Hippocampal formation (tissue), 2 donors: ENCODE measurements at regions not wholly inside any gene's neighbourhood (a gene's known extent, or its start where the extent isn't known, plus 50 kb on each side); places are given as distances from the start of the nearest gene placed in this dataset.
"Not testable (repeated sequence)": the region's sequence is repeated elsewhere in the genome, so short reads cannot be mapped to it uniquely, and the experiment has no call there.

ENCODE experiments used
- DNase-seq, 2 donors: peaks; one replicate each; lab custom pipeline; 2025; lab: John Stamatoyannopoulos, UW

DNA sequence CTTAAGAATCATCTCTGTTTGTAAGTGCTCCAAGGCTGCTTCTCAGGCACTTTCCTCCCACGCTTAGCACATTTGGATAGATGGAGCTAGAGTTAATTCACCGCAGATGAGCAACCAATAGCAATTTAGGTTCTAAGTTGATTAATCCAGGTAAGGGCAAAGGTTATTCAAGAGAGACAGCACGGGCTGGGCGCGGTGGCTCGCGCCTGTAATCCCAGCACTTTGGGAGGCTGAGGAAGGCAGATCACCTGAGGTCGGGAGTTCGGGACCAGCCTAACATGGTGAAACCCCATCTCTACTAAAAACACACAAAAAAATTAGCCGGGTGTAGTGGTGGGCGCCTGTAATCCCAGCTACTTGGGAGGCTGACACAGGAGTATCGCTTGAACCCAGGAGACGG, 54.5 kb upstream of the UNC13C start:
- DNase-seq, result not testable (repeated sequence)

DNA sequence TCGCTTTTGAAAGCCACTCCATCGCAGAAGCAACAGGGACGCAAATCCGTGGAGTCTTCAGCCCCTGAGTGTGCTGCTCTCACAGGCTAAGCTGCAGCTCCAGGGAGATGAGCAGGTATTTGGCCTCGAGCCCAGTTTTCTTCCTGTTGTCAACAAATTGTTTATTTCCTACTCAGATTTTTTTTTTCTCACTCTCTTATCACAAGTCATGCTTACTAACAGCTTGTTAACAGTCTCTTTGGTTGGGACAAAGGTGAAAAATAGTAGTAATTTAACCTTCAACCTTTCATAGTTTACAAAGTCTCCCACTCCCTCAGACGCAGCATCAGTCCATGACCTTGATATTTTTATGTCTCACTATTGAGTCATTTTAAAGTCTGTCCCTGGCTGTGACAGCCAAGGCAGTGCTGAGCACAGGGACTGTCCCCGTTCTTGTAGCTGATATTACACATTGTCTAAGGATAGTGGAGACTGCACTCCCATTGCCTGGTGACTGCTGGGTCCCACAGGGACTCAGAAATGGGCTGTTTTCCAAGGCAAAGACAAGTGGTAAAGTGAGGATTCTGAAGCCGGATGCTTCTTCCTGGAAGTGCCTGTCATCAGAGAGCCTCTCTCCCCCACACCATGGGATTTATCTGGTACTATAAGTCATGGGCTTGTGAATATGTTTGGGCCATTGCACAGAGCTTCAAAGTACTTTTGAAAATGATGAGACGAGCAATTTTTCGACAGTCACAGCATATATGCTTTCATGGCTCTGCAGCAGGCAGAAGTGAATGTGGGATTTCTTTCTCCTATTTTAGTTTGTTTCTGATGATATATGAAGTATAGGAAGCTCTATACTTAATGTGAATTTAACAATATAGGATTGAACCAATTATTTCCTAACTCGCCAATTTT, 59.8 kb upstream of the UNC13C start:
- no peak for DNase-seq

DNA sequence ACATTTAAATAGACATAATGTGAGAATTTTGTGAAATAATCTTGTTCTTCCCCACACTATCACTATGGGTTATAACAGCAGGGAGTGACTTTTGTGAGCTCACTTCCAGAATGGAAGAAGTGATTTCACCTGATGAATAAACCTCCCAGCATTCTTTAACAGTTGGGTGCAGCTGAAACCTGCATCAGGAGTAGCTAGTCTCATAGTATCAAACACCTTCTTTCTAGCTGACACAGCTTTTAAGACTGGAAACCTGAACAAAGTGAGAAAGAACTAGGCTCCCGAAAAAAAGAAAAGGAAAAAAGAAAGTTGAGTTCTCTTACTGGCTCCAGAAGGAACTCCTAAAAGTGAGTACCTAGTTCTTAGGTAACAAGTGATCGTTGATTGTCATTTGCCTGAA, 61.1 kb upstream of the UNC13C start:
- DNase-seq, result no peak

DNA sequence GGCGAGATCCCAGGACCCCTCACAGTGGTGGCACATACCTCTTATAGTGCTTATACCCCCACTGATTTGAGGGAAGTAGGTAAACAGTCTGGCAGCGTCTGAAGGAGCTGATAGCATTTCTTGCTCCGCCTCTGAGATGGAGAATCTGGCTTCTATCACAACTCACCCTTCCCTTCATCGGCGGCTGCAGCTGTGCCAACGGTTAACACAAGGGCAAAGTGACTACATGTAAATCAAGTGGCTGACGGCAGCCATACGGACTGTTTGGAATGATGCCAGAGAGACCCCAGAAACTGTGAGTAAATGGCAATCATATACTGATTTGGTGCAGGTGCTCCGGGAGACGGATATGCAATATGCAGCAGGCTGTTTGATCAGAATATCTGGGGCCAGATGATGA, 66.8 kb upstream of the UNC13C start:
- no peak for DNase-seq

DNA sequence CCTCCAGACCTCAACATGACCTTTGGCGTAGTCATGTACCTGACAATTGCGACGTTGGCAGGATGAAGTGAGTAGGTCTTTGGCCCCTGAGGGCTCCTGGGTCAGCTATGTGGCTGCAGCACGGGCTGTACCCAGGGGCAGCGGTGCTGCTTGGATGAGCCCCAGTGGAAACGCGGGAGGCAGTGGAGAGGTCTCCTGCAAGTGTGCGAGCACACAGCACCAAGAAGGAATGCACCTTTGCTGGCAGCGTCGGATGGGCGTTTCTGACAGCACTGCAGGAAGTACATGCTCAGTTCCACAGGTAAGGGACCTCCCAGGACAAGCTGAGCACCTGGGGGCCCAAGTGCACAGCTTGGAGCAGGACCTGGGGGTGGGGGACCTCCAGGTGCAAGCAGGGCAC, 67.4 kb upstream of the UNC13C start:
- no peak for DNase-seq

DNA sequence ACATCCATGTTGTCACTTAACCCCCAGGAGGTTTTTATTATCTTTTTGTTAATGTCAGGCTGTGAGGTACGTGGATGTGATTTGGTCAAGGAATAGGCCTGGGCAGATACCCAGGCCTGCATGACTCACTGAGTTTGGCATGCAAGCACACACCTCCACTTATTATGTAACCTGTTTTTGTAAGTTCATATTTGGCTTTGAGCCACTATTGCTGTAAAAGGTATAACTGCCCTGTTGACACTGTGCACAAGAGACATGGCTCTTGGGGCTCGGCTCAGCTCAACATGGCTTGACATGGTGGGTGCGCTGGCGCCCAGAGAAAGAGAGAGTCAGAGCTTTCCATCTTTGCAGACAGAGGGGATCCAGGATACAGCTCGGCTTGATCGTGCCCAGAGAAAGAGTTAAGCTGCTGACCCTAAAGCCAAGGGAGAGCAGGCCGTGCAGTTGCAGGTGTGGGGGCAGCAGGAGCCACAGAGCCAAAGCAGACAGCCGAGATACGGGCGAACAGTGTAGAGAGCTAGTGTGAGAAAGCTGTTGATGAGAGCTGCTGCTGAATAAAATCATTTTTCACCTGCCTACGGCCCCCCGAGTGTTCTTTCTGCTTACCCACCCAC, 67.9 kb upstream of the UNC13C start:
- no peak for DNase-seq

DNA sequence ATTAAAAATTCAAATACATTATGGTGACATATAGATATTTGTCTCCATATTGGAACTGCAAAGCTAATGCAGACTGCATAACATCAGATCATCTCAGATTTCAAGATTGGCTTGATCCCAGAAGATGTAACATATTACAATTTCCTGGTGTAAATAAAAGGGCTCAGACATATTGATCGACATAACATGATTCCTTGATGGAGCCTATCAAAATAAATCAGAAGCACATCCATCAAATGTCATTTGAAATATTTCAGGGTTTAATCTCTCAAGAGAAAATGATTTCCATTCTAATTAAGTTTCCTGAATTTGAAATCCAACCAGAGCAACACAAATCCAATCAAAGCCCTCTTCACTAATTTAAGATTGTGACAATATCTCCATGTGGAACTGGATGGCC, 75.1 kb upstream of the UNC13C start:
- DNase-seq, result no peak

DNA sequence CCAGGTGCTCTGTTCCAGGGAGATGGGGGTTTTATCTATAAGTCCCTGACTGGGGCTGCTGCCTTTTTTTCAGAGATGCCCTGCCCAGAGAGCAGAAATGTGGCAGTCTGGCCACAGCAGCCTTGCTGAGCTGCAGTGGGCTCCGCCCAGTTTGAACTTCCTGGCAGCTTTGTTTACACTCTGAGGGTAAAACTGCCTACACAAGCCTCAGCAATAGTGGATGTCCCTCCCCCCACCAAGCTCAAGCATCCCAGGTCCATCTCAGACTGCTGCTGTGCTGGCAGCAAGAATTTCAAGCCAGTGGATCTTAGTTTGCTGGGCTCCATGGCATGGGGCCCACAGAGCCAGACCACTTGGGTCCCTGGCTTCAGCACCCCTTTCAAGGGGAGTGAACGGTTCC, 84.8 kb upstream of the UNC13C start:
- DNase-seq, result not testable (repeated sequence)

DNA sequence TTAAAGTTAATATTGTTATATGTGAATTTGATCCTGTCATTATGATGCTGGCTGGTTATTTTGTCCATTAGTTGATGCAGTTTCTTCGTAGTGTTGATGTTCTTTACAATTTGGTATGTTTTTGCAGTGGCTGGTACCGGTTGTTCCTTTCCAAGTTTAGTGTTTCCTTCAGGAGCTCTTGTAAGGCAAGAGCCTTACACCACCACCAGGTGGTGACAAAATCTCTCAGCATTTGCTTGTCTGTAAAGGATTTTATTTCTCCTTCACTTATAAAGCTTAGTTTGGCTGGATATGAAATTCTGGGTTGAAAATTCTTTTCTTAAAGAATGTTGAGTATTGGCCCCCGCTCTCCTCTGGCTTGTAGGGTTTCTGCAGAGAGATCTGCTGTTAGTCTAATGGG, 86.4 kb upstream of the UNC13C start:
- not testable (repeated sequence) for DNase-seq

DNA sequence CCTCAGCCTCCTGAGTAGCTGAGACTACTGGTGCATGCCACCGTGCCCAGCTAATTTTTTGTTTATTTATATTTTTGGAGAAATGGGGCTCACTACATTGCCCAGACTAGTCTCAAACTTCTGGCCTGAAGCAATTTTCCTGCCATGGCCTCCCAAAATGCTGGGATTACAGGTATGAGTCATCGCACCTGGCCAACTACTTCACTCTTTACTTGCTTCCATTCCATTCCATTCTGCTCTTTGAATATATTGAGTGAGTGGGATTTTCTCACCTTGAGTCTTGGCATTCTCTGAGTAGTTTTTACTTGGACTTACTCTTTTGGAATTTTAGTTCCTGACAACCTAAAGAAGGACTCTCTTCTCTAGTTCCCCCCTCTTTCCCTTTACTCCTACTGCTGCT, 93.8 kb upstream of the UNC13C start:
- DNase-seq, result no peak

DNA sequence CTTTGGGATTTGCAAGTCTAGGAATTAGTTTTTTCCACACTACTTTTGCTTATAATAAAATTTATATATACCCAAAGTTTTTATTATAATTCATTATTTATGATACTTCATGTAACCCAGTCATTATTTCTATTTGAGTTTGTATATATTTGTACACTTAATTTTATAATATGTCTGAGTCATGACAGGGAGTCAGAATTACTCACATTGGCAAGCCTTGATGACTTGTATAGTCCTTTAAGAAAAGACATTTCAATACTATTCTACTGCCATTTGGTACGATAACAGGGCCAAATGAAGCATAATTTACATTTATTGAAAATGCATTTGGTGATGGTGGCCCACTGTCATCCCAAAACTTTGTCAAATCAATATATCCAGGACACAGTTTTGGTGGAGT, 95.9 kb upstream of the UNC13C start:
- DNase-seq, result no peak

DNA sequence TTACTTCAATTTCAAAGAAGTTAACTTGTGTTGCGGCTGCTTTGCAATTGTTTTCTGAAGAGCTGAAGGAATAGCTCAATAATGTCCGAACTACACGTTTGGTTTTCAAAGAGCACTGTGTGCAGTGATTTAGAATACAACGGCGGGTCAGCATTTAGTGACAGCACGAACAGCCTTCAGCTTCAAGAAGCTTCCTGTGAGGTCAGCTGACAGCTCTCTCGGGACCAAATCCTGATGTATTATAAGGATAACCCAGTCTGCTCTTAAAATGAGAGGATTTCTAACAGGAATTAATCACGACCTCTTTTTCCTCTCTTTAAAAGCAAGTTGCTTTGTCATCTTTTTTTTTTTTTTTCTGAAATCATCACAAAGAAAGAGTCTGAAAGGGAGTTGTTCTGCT, 97.9 kb upstream of the UNC13C start:
- no peak for DNase-seq

DNA sequence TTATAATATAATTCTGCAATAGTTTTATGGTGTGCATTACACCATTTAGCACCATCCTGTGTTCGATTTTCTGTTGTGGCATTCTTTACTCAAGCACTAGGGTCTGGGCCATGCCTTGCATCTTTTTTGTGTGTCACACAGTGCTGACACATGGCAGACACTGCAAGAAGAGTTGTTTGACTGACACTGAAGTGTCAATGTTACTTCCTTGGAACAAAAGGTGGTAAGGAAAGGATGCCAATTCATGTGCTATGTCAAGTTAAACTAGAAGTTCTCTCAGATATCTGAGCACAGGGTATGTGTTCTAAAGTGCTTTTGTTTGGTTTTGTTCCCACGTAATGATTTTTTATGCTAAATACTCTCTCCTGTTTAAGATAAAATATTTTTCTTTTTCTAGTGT, 102.5 kb upstream of the UNC13C start:
- DNase-seq, result no peak

DNA sequence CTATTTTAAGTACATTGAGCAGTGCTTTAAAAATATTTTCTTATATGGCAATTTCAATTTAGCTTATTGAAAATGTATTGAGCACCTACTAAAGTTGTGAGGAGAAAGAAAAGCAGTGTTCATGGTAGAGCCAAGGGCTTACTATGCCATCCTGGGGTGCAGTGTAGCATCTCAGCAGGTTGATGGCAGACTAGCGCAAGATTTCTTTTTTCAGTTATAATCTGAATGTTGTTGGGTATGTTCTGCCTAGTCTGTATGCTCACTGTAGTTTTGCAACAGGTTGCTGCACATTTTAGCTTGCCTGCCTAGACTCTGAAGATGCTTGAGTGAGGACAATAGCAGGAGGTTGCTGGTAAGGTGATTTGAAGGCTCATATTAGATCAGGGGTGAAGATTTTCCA, 103.1 kb upstream of the UNC13C start:
- no peak for DNase-seq

DNA sequence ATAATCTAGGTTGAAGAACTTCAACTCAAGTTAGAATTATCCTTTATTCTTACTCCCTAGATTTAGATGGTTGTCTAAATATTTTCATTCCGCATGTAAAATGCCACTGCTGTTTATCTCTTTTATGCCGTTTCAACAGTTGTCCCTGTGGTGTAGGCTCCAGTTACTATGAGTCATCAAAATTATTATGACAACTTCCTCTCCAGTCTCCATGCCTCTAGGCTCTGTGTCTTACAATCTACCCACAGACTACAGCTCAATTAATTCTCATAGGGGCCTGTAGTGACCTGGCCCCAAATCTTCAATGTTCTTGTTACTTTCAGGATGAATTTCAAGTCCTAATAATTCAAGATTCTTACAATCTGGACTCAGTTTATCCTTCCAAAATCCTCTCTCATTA, 105.8 kb upstream of the UNC13C start:
- DNase-seq, result no peak

DNA sequence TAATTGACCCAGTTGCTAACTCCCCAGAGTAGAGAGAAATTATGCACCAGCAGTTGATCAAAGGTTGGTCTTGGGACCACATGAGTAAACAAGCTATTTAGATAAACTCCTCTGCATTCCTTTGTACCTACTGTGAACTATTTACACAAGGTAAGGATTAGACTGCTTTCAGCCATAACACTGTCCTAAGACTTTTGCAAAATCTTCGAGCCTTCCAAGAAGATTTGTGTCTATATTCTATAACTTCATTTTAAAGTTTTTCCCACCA, 108.5 kb upstream of the UNC13C start:
- no peak for DNase-seq

DNA sequence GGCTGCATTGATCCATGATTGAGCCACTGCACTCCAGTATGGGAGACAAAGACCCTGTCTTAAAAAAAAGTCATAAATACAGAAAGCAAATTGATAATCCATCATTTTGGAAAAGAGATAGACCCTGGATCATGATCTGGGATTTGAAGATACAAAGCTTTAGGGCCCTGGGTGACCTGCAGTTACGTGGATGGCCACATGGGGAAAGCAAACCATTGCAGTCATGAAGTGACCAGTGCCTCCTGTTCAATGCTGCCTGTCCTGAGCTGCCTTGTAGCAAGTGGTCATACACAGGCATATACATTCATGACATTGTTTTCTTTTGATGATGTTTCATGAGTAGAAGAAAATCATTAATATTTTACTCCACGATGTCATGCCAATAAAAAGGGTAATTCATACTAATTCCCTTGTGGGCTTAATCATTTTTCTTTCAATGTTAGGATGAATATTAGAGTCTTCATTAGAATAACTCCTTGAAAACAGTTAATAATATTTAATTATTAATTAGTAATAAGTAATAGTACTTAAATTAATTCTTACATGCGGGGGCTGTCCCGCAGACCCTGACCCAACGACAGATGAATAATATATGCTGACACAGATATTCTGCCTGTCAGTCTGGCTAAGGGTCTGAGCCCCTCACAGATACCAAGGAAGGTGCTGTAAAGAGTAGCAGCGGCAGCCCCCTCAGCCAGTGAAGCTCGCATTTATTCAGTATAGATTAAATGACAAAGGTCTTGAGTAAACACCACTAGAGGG, 109.0 kb upstream of the UNC13C start:
- no peak for DNase-seq

DNA sequence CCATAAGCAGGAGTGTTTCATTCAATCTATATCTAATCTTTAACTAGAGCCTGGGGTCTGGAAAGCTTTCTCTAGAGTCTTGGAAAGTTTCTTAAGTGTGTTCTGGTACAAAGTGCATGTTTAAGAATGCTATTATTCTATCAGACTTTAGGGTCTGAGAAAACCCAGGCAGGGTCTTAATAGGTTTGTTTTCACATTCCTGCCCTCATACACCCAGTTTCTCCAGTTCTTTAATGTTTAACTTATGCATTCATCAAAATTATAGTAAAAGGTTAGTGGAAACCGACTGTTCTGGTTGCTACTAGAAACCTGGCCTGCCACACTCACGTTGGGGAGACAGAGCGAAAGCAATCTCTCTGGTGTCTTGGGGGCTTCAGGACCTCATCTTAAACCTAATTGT, 102.9 kb upstream of the WDR72 start:
- DNase-seq, result no peak

DNA sequence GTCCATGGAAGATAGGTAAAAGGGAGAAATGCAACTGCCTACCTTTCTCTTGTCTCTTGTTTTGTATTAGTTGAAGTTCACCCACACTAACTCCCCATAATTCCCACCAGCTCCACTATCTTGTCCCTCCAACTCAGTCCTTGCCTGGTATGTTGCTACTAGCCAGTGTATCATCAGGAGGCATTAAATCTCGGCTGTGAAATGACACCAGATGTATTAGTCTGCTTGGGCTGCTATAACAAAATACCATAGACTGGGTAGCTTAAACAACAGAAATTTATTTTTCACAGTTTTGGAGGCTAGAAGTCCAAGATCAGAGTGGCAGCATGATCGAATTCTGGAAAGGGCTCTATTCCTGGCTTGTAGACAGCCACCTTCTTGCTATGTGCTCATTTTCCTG, 102.3 kb upstream of the WDR72 start:
- no peak for DNase-seq

DNA sequence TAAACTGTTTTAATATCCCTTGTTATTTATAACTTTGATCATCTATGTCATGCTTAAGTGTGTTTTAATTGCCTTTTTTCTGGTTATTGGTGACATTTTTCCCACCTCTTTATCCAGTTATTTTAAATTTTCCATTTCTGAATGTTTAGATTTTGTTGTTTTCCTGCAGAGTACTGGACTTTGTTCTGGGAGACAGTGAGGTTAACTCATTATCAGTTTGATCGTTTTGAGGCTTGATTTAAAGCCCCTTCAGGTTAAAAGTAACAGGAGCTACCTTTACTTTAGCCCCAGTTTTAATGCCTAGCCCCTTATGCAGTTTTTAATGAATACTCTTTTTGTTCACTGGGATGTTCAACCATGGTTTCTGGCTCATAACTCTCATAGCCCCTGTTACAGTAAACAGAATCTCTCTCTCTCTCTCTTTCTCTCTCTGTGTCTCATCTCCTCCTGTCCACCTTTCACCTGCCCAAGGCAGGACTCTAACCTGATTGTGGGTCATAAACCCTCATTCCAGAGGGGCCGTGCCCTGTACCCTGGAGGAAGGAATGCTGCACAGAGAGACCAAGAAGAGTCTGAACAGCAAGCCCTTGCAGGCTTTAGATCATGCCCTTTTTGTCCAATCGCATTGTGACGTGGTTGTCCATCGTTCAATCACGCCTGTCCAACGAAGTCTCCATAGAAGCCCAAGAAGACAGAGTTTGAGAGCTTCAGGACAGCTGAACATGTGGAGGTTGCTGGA, 91.8 kb upstream of the WDR72 start:
- DNase-seq, result no peak

DNA sequence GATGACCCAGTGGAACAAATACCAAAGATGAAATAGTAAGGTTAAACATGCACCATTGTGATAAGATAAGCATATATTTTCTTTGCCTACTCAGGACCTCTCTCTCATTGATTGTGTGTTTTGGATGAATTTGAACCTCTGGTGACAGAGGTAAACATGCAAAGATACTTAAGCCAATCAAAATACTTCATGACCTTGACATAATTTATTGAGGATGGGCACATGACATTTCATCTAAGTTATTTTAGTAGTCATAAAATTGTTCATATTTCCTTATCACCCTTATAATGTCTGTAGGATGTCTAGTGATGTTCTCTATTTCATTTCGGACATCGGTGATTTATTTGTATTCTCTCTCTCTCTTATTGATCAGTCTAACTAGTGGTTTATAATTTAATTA, 88.3 kb upstream of the WDR72 start:
- DNase-seq, result no peak

DNA sequence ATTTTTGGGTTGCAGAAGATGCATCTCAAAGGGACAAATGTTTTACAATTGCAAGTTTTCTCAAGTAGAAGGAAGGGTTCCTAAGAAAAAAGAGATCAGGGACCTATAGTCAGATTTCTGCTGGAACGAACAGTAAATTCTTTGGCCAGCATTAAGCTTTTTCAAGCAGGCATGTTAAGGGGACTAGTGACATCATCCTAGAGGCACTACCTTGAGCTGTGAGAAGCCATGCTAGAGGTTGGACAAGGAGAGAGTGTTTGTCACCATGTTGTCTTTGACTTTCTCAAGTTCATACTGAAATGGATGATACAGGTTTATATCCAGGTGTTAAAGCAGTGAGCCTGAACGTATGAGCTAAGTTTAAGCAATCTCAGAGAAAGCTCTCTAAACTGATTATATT, 85.2 kb upstream of the WDR72 start:
- no peak for DNase-seq
